Thyroid gland (tissue), 4 donors: ENCODE measurements at regions not wholly inside any gene's neighbourhood (a gene's known extent, or its start where the extent isn't known, plus 50 kb on each side); places are given as distances from the start of the nearest gene placed in this dataset.

Source experiments
- DNase-seq, 2 donors: peaks; one replicate each; pipeline ENCODE4 v3.0.0-alpha.2; 2019
- H3K27ac ChIP-seq, 3 donors: fragments of 200-600 bp; sonication (generic); 1 replicate in 2 of 3; 2 replicates in 1 of 3; pipeline ENCODE4 v1.5.1; 2016 to 2019; ENCODE audit warnings: mild to moderate bottlenecking in 1 of 3, moderate library complexity in 1 of 3
- H3K27me3 ChIP-seq: fragments of 200-600 bp; sonication (generic); one replicate; pipeline ENCODE4 v1.5.1; 2019
- H3K36me3 ChIP-seq, 2 donors: fragments of 200-600 bp; sonication (generic); one replicate each; pipeline ENCODE4 v1.5.1; 2016 to 2019
- H3K4me1 ChIP-seq, 2 donors: fragments of 200-600 bp; sonication (generic); one replicate each; pipeline ENCODE4 v1.5.1; 2017 to 2019
- H3K4me3 ChIP-seq, 3 donors: fragments of 200-600 bp; sonication (generic); replicated peaks in 1 of 3; 1 replicate in 2 of 3; 2 replicates in 1 of 3; pipeline ENCODE4 v1.5.1; 2016; ENCODE audit warnings: mild to moderate bottlenecking in 1 of 3
- H3K9me3 ChIP-seq: fragments of 200-600 bp; sonication (generic); one replicate; pipeline ENCODE4 v1.5.1; 2017
- POLR2A ChIP-seq, 2 donors: fragments of 450-650 bp; IDR thresholded peaks; one replicate each; pipeline ENCODE4 v1.6.1; 2017; ENCODE audit warnings: antibody characterized with exemption in 2 of 2, mild to moderate bottlenecking in 2 of 2, moderate library complexity in 1 of 2
- WGBS, 2 donors: methylation state at CpG; one replicate each; pipeline ENCODE4 v1.1.5; 2017; 5-methylcytosine and 5-hydroxymethylcytosine counted together
- intact Hi-C: fragments of 100-400 bp; cut with DNase I; formaldehyde crosslinking; loops from one replicate; pipeline ENCODE4 v1.15.1; 2023
- TF ChIP-seq, protein P1 (sequence below), 6 experiments: fragments of 200-600 bp in 3 of 6; fragments of 450-650 bp in 3 of 6; sonication (generic) in 3 of 6; IDR thresholded peaks; one replicate each; pipeline ENCODE4 v1.5.1; 2016 to 2019; ENCODE audit warnings: antibody characterized with exemption in 6 of 6, mild to moderate bottlenecking in 2 of 6, inconsistent platforms in 1 of 6, moderate library complexity in 1 of 6

DNA sequence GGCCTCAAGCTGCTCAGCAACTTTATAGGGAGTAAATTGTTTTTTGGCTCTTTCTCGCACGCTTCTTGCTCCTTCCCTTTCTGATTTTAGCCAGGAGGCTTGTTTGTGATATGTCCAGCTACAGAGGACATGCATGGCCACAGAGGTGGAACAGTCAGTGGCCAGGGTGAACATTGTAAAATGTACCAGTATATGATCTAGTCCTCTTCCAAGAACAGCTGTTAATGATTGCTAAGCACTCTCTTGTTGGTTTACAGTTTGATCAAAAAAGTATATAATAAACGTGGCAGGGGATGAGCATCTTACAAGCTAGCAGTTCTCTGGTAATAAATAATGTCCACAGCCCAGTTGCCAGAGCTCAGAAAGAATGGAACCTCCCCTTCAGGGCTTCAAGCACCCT is 461.7 kb upstream of the DYNLRB2 start:
- WGBS, 2 donors: 83 to 93% methylated on average over 3 of the region's 3 CpGs
- Histone ChIP-seq H3K9me3 (no peaks in the 10 kb centered on the region), H3K27me3 (no peaks in the 10 kb centered on the region), H3K4me1 (peaks cover 0 to under 1% of the 10 kb centered on the region in 2 donors), H3K27ac (no peak overlapping the region), H3K4me3 (no peak overlapping the region), H3K36me3 (no peaks in the 10 kb centered on the region)
- intact Hi-C loops: no loop called here
- TF ChIP-seq, protein P1, sequence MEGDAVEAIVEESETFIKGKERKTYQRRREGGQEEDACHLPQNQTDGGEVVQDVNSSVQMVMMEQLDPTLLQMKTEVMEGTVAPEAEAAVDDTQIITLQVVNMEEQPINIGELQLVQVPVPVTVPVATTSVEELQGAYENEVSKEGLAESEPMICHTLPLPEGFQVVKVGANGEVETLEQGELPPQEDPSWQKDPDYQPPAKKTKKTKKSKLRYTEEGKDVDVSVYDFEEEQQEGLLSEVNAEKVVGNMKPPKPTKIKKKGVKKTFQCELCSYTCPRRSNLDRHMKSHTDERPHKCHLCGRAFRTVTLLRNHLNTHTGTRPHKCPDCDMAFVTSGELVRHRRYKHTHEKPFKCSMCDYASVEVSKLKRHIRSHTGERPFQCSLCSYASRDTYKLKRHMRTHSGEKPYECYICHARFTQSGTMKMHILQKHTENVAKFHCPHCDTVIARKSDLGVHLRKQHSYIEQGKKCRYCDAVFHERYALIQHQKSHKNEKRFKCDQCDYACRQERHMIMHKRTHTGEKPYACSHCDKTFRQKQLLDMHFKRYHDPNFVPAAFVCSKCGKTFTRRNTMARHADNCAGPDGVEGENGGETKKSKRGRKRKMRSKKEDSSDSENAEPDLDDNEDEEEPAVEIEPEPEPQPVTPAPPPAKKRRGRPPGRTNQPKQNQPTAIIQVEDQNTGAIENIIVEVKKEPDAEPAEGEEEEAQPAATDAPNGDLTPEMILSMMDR (IDR thresholded peaks at IDR 0.05): no peak
- no peak for TF ChIP-seq POLR2A (IDR thresholded peaks at IDR 0.05)
- DNase-seq: no peak

DNA sequence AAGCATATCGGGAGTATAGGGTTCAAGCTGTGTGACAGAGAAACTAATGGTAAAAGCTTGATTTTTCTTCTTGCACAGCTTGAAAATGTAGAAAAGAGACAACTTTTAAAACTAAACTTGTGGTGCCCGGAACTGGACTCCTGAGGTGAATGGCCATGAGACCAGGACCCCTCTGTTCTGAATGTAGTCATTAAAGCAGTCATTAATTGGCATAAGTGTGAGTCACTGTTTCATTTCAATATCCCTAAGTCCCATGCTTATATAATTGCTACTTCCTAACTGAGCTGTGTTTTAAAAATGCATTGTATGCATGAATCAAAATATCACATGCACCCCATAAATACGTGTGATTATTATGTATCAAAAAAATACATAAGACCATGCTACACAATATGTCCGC is 463.1 kb upstream of the DYNLRB2 start:
- intact Hi-C loops: no loop called here

DNA sequence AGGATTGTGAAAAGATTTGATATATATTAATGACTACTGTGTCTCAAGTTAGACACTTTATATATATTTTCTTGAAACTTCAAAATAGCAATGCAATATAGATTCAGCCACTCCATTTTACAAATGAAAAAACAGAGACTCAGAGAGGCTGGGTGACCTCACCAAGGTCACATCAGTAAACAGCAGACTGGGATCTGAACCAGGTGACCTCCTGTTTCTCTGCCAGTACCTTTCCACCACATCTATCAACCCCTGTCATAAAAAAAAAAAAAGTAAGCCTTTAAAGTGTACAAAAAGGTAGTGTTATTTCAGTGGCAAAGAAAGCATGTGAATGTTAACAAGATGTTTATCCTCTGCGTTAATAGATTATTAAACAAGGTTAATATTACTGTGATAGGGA is 466.5 kb upstream of the DYNLRB2 start:
- no peak overlapping the region for H3K27ac ChIP-seq
- intact Hi-C loops: no loop called here
- TF ChIP-seq, protein P1 (IDR thresholded peaks at IDR 0.05): no peak
- TF ChIP-seq POLR2A (IDR thresholded peaks at IDR 0.05): no peak
- H3K4me3 ChIP-seq: no peak overlapping the region
- no peaks in the 10 kb centered on the region for H3K36me3 ChIP-seq
- no peaks in the 10 kb centered on the region for H3K4me1 ChIP-seq
- WGBS, 2 donors: 96 to 98% methylated on average over 1 of the region's 1 CpG
- DNase-seq: no peak
- no peaks in the 10 kb centered on the region for H3K9me3 ChIP-seq
- no peaks in the 10 kb centered on the region for H3K27me3 ChIP-seq

More for the DNA sequence above, 463.1 kb upstream of the DYNLRB2 start:
- Histone ChIP-seq H3K27me3 (no peaks in the 10 kb centered on the region), H3K36me3 (no peaks in the 10 kb centered on the region), H3K4me1 (no peaks in the 10 kb centered on the region), H3K27ac (no peak overlapping the region), H3K9me3 (no peaks in the 10 kb centered on the region), H3K4me3 (no peak overlapping the region)
- DNase-seq: no peak
- TF ChIP-seq POLR2A (IDR thresholded peaks at IDR 0.05): no peak
- TF ChIP-seq, protein P1 (IDR thresholded peaks at IDR 0.05): no peak
- WGBS, 2 donors: 70 to 74% methylated on average over 4 of the region's 4 CpGs

DNA sequence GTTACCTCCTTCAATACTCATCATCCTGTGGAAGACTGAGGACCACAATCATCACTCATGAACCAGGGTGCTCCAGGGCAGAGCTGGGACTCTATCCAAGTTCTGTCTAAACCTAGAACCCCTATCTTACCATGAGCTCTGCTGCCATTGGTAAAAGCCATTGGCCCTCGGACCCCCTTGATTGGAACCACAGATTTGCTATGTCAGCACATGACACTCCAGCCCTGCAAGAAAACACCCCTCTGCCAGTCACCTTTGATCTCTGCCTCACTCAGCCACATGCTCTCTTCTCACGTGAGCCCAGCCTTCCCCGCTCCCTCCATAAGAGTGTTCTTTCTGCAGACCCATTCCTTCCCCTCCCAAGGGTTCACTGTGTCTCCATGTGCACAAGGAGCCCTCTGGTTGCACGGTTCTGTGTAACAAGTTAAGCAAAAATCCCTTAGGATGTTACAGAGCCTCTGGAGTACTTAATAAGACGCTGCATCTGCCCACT is 468.8 kb upstream of the DYNLRB2 start:
- no peaks in the 10 kb centered on the region for H3K9me3 ChIP-seq
- H3K4me3 ChIP-seq: no peak overlapping the region
- TF ChIP-seq, protein P1 (IDR thresholded peaks at IDR 0.05): no peak
- TF ChIP-seq POLR2A (IDR thresholded peaks at IDR 0.05): no peak
- intact Hi-C loops: no loop called here
- H3K36me3 ChIP-seq: no peaks in the 10 kb centered on the region
- H3K4me1 ChIP-seq: no peaks in the 10 kb centered on the region
- 81 to 84% methylated on average over 5 of the region's 5 CpGs for WGBS, 2 donors
- no peaks in the 10 kb centered on the region for H3K27me3 ChIP-seq
- no peak for DNase-seq
- no peak overlapping the region for H3K27ac ChIP-seq

DNA sequence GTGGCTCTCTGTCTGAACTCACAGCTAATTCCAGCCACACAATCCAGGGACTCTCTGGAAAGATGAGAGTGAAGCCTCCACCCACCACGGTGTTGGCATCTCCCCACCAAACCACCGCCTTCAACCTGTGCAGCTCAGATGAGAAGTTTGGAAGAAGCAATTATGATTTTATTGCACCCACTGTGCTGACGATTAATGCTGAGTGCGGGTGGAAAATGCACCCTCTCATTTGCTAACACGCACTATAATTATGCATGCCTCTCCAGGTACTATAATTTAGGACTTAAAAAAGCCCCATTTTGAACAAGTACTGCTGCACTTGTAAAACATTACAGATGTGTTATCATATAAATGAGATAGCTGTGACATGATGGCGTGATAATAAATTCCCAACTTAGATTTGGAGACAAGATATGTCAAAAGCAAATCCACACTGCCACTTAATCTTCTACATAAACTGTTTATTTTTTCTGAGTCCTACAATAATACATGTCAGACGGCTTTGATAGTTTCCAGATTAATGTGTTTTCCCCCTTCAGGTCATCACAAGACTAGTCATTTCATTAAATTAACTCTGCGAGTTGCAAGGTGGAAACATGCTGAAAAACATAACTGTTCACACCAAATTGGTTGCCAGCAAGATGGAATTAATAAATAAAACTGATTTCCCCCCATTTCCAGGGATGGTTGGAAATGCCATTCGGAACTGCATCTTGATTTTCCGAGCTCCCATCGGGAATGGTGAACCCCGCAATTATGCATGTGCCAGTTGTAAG is 466.5 kb upstream of the MAF start:
- Histone ChIP-seq H3K4me1 (no peaks in the 10 kb centered on the region), H3K36me3 (no peaks in the 10 kb centered on the region), H3K27ac (no peak overlapping the region), H3K4me3 (no peak overlapping the region), H3K27me3 (no peaks in the 10 kb centered on the region), H3K9me3 (no peaks in the 10 kb centered on the region)
- no peak for TF ChIP-seq POLR2A (IDR thresholded peaks at IDR 0.05)
- TF ChIP-seq, protein P1 (IDR thresholded peaks at IDR 0.05): no peak
- no peak for DNase-seq
- intact Hi-C loops: no loop called here
- 92% methylated on average over 12 of the region's 12 CpGs for WGBS, 2 donors
